H9 (cell line): ENCODE measurements at regions not wholly inside any gene's neighbourhood (a gene's known extent, or its start where the extent isn't known, plus 50 kb on each side); places are given as distances from the start of the nearest gene placed in this dataset.

Experiments used
- DNase-seq: peaks from one replicate; pipeline ENCODE4 v3.0.0-alpha.2; 2017
- H2AFZ ChIP-seq: one replicate; pipeline ENCODE4 v1.6.1; 2013; ENCODE audit warnings: mild to moderate bottlenecking, low read length, control low read depth, moderate library complexity
- H2AK5ac ChIP-seq: 2 replicates; pipeline ENCODE4 v1.6.1; 2013; ENCODE audit warnings: low read length, control low read depth, mixed read lengths; ENCODE audit not compliant: insufficient read length
- H2BK120ac ChIP-seq: one replicate; pipeline ENCODE4 v1.6.1; 2013; ENCODE audit warnings: low read depth, mild to moderate bottlenecking, low read length, control low read depth, inconsistent platforms; ENCODE audit not compliant: poor library complexity, severe bottlenecking
- H2BK12ac ChIP-seq: 2 replicates; pipeline ENCODE4 v1.6.1; 2013; ENCODE audit warnings: low read length, control low read depth, mixed read lengths, low read depth; ENCODE audit not compliant: insufficient read length
- H2BK15ac ChIP-seq: 2 replicates; pipeline ENCODE4 v1.6.1; 2013; ENCODE audit warnings: low read depth, low read length, control low read depth
- H2BK20ac ChIP-seq: one replicate; pipeline ENCODE4 v1.6.1; 2013; ENCODE audit warnings: low read depth, mild to moderate bottlenecking, low read length, control low read depth, inconsistent platforms; ENCODE audit not compliant: poor library complexity, severe bottlenecking
- H2BK5ac ChIP-seq: 2 replicates; pipeline ENCODE4 v1.6.1; 2013; ENCODE audit warnings: low read length, control low read depth, mixed read lengths; ENCODE audit not compliant: insufficient read length
- H3K14ac ChIP-seq: 2 replicates; pipeline ENCODE4 v1.6.1; 2013; ENCODE audit warnings: low read length, control low read depth; ENCODE audit not compliant: insufficient read depth
- H3K18ac ChIP-seq: 2 replicates; pipeline ENCODE4 v1.6.1; 2013; ENCODE audit warnings: low read depth, mild to moderate bottlenecking, mixed read lengths, low read length, control low read depth; ENCODE audit not compliant: insufficient read length
- H3K23ac ChIP-seq: 2 replicates; pipeline ENCODE4 v1.6.1; 2013; ENCODE audit warnings: low read length, control low read depth, mixed read lengths, low read depth; ENCODE audit not compliant: insufficient read length
- H3K23me2 ChIP-seq: 2 replicates; pipeline ENCODE4 v1.6.1; 2013; ENCODE audit warnings: low read depth, mild to moderate bottlenecking, mixed read lengths, low read length, control low read depth; ENCODE audit not compliant: insufficient read length, poor library complexity, severe bottlenecking
- H3K27ac ChIP-seq: 2 replicates; pipeline ENCODE4 v1.5.1; 2013; ENCODE audit warnings: low read length, control low read depth, mixed read lengths, low read depth; ENCODE audit not compliant: insufficient read length
- H3K27me3 ChIP-seq: 2 replicates; pipeline ENCODE4 v1.6.1; 2013; ENCODE audit warnings: low read length, control low read depth, inconsistent platforms; ENCODE audit not compliant: insufficient read depth
- H3K4ac ChIP-seq: 2 replicates; pipeline ENCODE4 v1.6.1; 2013; ENCODE audit warnings: low read depth, mild to moderate bottlenecking, control low read depth, inconsistent platforms, low read length, moderate library complexity
- H3K4me1 ChIP-seq: 2 replicates; pipeline ENCODE4 v1.6.1; 2013; ENCODE audit warnings: low read length, control low read depth, inconsistent platforms; ENCODE audit not compliant: insufficient read depth
- H3K4me2 ChIP-seq: 2 replicates; pipeline ENCODE4 v1.6.1; 2013; ENCODE audit warnings: low read length, control low read depth, mixed read lengths; ENCODE audit not compliant: insufficient read length, insufficient read depth
- H3K56ac ChIP-seq: 2 replicates; pipeline ENCODE4 v1.6.1; 2013; ENCODE audit warnings: low read depth, mild to moderate bottlenecking, mixed read lengths, low read length, control low read depth; ENCODE audit not compliant: insufficient read length
- H3K79me1 ChIP-seq: 2 replicates; pipeline ENCODE4 v1.6.1; 2013; ENCODE audit warnings: low read depth, mild to moderate bottlenecking, moderate library complexity, low read length, control low read depth, inconsistent platforms; ENCODE audit not compliant: insufficient read depth, poor library complexity, severe bottlenecking
- H3K79me2 ChIP-seq: 2 replicates; pipeline ENCODE4 v1.6.1; 2013; ENCODE audit warnings: low read length, control low read depth, inconsistent platforms; ENCODE audit not compliant: insufficient read depth
- H3K9ac ChIP-seq: 2 replicates; pipeline ENCODE4 v1.6.1; 2013; ENCODE audit warnings: low read length, control low read depth, mixed read lengths; ENCODE audit not compliant: insufficient read length; ENCODE audit errors: extremely low read depth
- H3K9me3 ChIP-seq: one replicate; pipeline ENCODE4 v1.6.1; 2013; ENCODE audit warnings: low read depth, low read length, inconsistent platforms; ENCODE audit not compliant: control insufficient read depth
- H3T11ph ChIP-seq: one replicate; pipeline ENCODE4 v1.6.1; 2013; ENCODE audit warnings: mild to moderate bottlenecking, low read length, control low read depth, inconsistent platforms
- H4K20me1 ChIP-seq: one replicate; pipeline ENCODE4 v1.6.1; 2013; ENCODE audit not compliant: control insufficient read depth, insufficient read length, insufficient read depth
- H4K5ac ChIP-seq: 2 replicates; pipeline ENCODE4 v1.6.1; 2013; ENCODE audit warnings: low read depth, mild to moderate bottlenecking, mixed read lengths, low read length, control low read depth; ENCODE audit not compliant: insufficient read length
- H4K8ac ChIP-seq: replicated peaks from 2 replicates; pipeline ENCODE4 v1.6.1; 2013; ENCODE audit warnings: low read length, control low read depth, mixed read lengths, low read depth; ENCODE audit not compliant: insufficient read length
- H4K91ac ChIP-seq: 2 replicates; pipeline ENCODE4 v1.6.1; 2013; ENCODE audit warnings: low read depth, mild to moderate bottlenecking, moderate library complexity, mixed read lengths, low read length, control low read depth; ENCODE audit not compliant: insufficient read length
- H3K27ac Mint-ChIP-seq, 3 experiments: 2 replicates in 2 of 3; 3 replicates in 1 of 3; pipeline ENCODE4 v1.8.0; 2020 to 2021; ENCODE audit warnings: mixed read lengths in 3 of 3, mild to moderate bottlenecking in 1 of 3, moderate library complexity in 1 of 3
- H3K27me3 Mint-ChIP-seq: 2 replicates; pipeline ENCODE4 v1.8.0; 2021; ENCODE audit warnings: low read depth, mild to moderate bottlenecking, moderate library complexity, mixed read lengths
- H3K36me3 Mint-ChIP-seq, 3 experiments: 2 replicates in 2 of 3; 3 replicates in 1 of 3; pipeline ENCODE4 v1.8.0; 2020 to 2021; ENCODE audit warnings: low read depth in 3 of 3, mixed read lengths in 3 of 3; ENCODE audit not compliant: insufficient read depth in 1 of 3
- H3K4me1 Mint-ChIP-seq, 2 experiments: 2 replicates each; pipeline ENCODE4 v1.8.0; 2020; ENCODE audit warnings: mixed read lengths in 2 of 2
- H3K4me3 Mint-ChIP-seq, 2 experiments: 2 replicates in 1 of 2; 3 replicates in 1 of 2; pipeline ENCODE4 v1.8.0; 2020 to 2021; ENCODE audit warnings: mild to moderate bottlenecking in 2 of 2, mixed read lengths in 2 of 2, moderate library complexity in 1 of 2
- H3K9me3 Mint-ChIP-seq, 2 experiments: 2 replicates in 1 of 2; 3 replicates in 1 of 2; pipeline ENCODE4 v1.8.0; 2020; ENCODE audit warnings: mild to moderate bottlenecking in 2 of 2, mixed read lengths in 2 of 2, moderate library complexity in 1 of 2
- WGBS: extraction: QIAGEN DNeasy Blood & Tissue Kit; methylation state at CpG from one replicate; pipeline ENCODE4 v1.1.7; 2013; ENCODE audit warnings: missing lambda C conversion rate, low lambda C conversion rate, mixed read lengths; ENCODE audit not compliant: insufficient read length; ENCODE audit errors: extremely low coverage; 5-methylcytosine and 5-hydroxymethylcytosine counted together
- TF ChIP-seq, protein P1 (sequence below): fragments of 200-600 bp; sonication (generic); conservative IDR thresholded peaks from 3 replicates; pipeline ENCODE4 v1.8.0; 2021; ENCODE audit warnings: antibody characterized with exemption, mild to moderate bottlenecking

- H3K4me2 ChIP-seq: no peak overlapping the region
- no peak overlapping the region for H3K4ac ChIP-seq
- no peak overlapping the region for H3T11ph ChIP-seq
- H3K9ac ChIP-seq: no peak overlapping the region
- H3K23ac ChIP-seq: no peak overlapping the region
- H3K27ac Mint-ChIP-seq: no peak overlapping the region
- peaks cover 0 to 3% of the 10 kb centered on the region in 2 experiments; a peak in 2 of 5 replicates for H3K9me3 Mint-ChIP-seq
- no peaks in the 10 kb centered on the region for H3K9me3 ChIP-seq
- no peaks in the 10 kb centered on the region for H4K20me1 ChIP-seq
- no peak overlapping the region for H3K56ac ChIP-seq
- H2AK5ac ChIP-seq: no peak overlapping the region
- H2BK5ac ChIP-seq: no peak overlapping the region
- no peaks in the 10 kb centered on the region; the same call in 1 of the 2 replicates for H3K27me3 Mint-ChIP-seq
- no peak overlapping the region for H2AFZ ChIP-seq
- H4K91ac ChIP-seq: no peak overlapping the region
- no peak for DNase-seq
- no peaks in the 10 kb centered on the region for H3K79me2 ChIP-seq
- no peak overlapping the region for H2BK20ac ChIP-seq
- WGBS: no CpG with 5 or more reads among the region's 2 CpGs
- no peak overlapping the region for H3K27ac ChIP-seq
- no peaks in the 10 kb centered on the region for H3K36me3 Mint-ChIP-seq
- H3K4me3 Mint-ChIP-seq: no peak overlapping the region
- no peak overlapping the region for H2BK12ac ChIP-seq
- no peak overlapping the region for H3K18ac ChIP-seq
- TF ChIP-seq, protein P1, sequence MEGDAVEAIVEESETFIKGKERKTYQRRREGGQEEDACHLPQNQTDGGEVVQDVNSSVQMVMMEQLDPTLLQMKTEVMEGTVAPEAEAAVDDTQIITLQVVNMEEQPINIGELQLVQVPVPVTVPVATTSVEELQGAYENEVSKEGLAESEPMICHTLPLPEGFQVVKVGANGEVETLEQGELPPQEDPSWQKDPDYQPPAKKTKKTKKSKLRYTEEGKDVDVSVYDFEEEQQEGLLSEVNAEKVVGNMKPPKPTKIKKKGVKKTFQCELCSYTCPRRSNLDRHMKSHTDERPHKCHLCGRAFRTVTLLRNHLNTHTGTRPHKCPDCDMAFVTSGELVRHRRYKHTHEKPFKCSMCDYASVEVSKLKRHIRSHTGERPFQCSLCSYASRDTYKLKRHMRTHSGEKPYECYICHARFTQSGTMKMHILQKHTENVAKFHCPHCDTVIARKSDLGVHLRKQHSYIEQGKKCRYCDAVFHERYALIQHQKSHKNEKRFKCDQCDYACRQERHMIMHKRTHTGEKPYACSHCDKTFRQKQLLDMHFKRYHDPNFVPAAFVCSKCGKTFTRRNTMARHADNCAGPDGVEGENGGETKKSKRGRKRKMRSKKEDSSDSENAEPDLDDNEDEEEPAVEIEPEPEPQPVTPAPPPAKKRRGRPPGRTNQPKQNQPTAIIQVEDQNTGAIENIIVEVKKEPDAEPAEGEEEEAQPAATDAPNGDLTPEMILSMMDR: no peak
- H2BK15ac ChIP-seq: no peak overlapping the region
- no peak overlapping the region for H3K14ac ChIP-seq
- H3K4me1 Mint-ChIP-seq: peaks cover 27 to 35% of the 10 kb centered on the region in 2 experiments
- no peak overlapping the region for H4K5ac ChIP-seq
- H2BK120ac ChIP-seq: no peak overlapping the region
- H3K79me1 ChIP-seq: no peaks in the 10 kb centered on the region
- no peaks in the 10 kb centered on the region for H3K23me2 ChIP-seq
- H3K27me3 ChIP-seq: no peaks in the 10 kb centered on the region
- H4K8ac ChIP-seq: no peak overlapping the region
- H3K4me1 ChIP-seq: no peaks in the 10 kb centered on the region
These were observed 73.2 kb upstream of the SALL1 start for GRCh38 chr16:51224317-51224716.
